ES-I3 (cell line): ENCODE measurements at regions not wholly inside any gene's neighbourhood (a gene's known extent, or its start where the extent isn't known, plus 50 kb on each side); places are given as distances from the start of the nearest gene placed in this dataset.

ENCODE experiments used
- H3K36me3 ChIP-seq: 2 replicates; pipeline ENCODE4 v1.6.1; 2013; ENCODE audit warnings: mild to moderate bottlenecking, low read length, control low read depth, moderate library complexity; ENCODE audit not compliant: insufficient read depth
- H3K4me1 ChIP-seq: 2 replicates; pipeline ENCODE4 v1.6.1; 2013; ENCODE audit warnings: mild to moderate bottlenecking, control low read depth, low read length; ENCODE audit not compliant: insufficient read depth
- H3K9ac ChIP-seq: 2 replicates; pipeline ENCODE4 v1.6.1; 2013; ENCODE audit warnings: low read depth, mild to moderate bottlenecking, low read length, moderate library complexity
- H3K9me3 ChIP-seq: 2 replicates; pipeline ENCODE4 v1.6.1; 2013; ENCODE audit warnings: mild to moderate bottlenecking, low read length, moderate library complexity; ENCODE audit not compliant: control insufficient read depth, insufficient read depth

GRCh38 chr13:34152996-34153395, 335.0 kb downstream of the RFC3 start:
- H3K36me3 ChIP-seq, result no peaks in the 10 kb centered on the region
- H3K9me3 ChIP-seq, result no peaks in the 10 kb centered on the region
- peaks cover 17% of the 10 kb centered on the region for H3K4me1 ChIP-seq
- H3K9ac ChIP-seq, result no peak overlapping the region

DNA sequence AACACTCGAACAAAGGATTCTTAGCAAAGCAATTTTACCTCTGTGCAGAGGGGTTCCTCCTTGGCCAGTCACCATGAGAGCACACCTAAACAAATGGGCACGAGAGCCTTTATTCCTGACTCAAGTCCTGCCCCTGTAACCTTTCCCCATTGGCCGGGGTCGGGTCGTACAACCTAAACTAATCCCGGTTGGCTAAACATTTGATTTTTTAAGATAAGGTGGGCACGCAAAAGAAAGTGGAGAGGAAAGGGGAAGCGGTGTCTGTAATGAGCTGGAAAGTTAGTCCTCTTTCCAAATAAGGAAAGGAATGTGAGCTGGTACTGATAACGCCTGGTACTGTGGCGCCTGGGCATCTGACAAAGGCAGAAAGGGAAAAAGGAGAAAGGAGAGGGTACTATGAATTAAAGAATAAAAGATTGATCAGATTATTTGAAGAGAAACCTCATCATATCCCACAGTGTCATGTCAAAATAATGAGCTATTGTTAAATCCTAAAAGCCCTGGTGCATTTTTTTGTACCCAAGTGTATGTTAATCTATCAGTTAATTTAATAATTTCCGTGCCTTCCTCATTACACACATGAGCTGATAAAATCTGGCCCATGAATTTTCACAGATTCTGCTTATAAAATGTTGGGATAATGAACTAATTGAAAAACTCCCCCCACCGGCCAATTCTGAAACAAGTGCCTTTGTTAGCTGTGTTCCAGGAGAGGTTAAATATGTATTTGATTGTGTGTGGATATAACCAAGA, 335.7 kb downstream of the RFC3 start:
- Histone ChIP-seq H3K36me3 (no peaks in the 10 kb centered on the region), H3K9ac (no peak overlapping the region), H3K9me3 (no peaks in the 10 kb centered on the region), H3K4me1 (peaks cover 17% of the 10 kb centered on the region)

GRCh38 chr13:34155931-34156607, 338.1 kb downstream of the RFC3 start:
- H3K9me3 ChIP-seq, result no peaks in the 10 kb centered on the region
- H3K9ac ChIP-seq, result no peak overlapping the region
- H3K36me3 ChIP-seq, result no peaks in the 10 kb centered on the region
- H3K4me1 ChIP-seq, result peaks cover 17% of the 10 kb centered on the region

GRCh38 chr13:34156841-34157365, 339.0 kb downstream of the RFC3 start:
- Histone ChIP-seq H3K36me3 (no peaks in the 10 kb centered on the region), H3K9ac (peak overlapping the region; percentile 24; the same call in 1 of the 2 replicates), H3K4me1 (peaks cover 17% of the 10 kb centered on the region), H3K9me3 (no peaks in the 10 kb centered on the region)

GRCh38 chr13:34159946-34160345, 342.0 kb downstream of the RFC3 start:
- Histone ChIP-seq H3K9ac (no peak overlapping the region), H3K9me3 (no peaks in the 10 kb centered on the region), H3K36me3 (no peaks in the 10 kb centered on the region), H3K4me1 (peaks cover 34% of the 10 kb centered on the region)

GRCh38 chr13:34161931-34162543, 344.1 kb downstream of the RFC3 start:
- Histone ChIP-seq H3K36me3 (no peaks in the 10 kb centered on the region), H3K9ac (no peak overlapping the region), H3K4me1 (peaks cover 22% of the 10 kb centered on the region), H3K9me3 (no peaks in the 10 kb centered on the region)

GRCh38 chr13:34162544-34162933, 344.6 kb downstream of the RFC3 start:
- peaks cover 18% of the 10 kb centered on the region for H3K4me1 ChIP-seq
- H3K9ac ChIP-seq, result no peak overlapping the region
- no peaks in the 10 kb centered on the region for H3K36me3 ChIP-seq
- H3K9me3 ChIP-seq, result no peaks in the 10 kb centered on the region

DNA sequence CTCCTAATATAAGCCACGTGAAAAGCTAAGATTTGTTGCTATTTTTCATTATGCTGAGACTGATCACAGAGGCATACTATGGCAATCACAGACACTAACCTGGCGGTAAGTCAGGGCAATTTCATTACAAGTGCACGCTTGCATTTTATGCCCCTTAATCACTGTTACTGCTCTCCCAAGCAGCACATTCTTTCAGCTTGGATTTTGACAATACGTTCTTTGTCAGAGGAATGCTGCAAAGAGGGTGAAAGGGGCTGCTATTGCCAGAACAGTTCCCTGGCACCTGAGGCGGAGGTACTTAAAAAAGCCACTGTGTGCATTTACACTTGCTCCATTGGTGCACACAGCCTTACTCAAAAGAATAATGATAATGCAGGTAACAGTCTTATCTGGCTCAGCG, 346.6 kb downstream of the RFC3 start:
- Histone ChIP-seq H3K9me3 (no peaks in the 10 kb centered on the region), H3K9ac (no peak overlapping the region), H3K4me1 (peaks cover 17% of the 10 kb centered on the region)

GRCh38 chr13:34165158-34165557, 347.2 kb downstream of the RFC3 start:
- Histone ChIP-seq H3K9ac (no peak overlapping the region), H3K9me3 (no peaks in the 10 kb centered on the region), H3K4me1 (peaks cover 17% of the 10 kb centered on the region), H3K36me3 (no peaks in the 10 kb centered on the region)

More for the DNA sequence above, 346.6 kb downstream of the RFC3 start:
- no peaks in the 10 kb centered on the region for H3K36me3 ChIP-seq

DNA sequence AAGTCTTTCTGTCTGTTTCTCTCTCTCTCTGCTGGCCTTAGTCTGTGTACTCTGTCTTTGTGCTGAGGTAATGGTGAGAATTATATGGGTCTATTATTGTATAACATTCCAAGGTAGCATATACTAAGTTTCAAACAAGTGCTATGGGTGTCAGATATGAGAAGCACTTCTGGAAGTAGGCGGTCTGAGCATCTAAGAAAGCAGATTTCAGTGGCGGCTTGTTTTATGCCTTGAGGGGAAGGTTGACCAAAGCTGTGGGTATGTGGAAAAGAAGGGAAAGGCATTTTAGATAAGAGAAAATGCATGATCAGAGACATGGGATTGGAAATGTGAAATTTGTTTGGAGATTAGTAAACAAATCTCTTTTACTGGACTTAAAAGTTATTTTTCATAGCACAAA, 348.5 kb downstream of the RFC3 start:
- no peaks in the 10 kb centered on the region for H3K9me3 ChIP-seq
- no peak overlapping the region for H3K9ac ChIP-seq
- no peaks in the 10 kb centered on the region for H3K36me3 ChIP-seq
- H3K4me1 ChIP-seq, result peaks cover 17% of the 10 kb centered on the region

GRCh38 chr13:34167347-34167746, 349.4 kb downstream of the RFC3 start:
- Histone ChIP-seq H3K9ac (no peak overlapping the region), H3K36me3 (no peaks in the 10 kb centered on the region), H3K4me1 (peaks cover 12% of the 10 kb centered on the region), H3K9me3 (no peaks in the 10 kb centered on the region)

- H3K4me1 ChIP-seq, result no peaks in the 10 kb centered on the region
- H3K36me3 ChIP-seq, result no peaks in the 10 kb centered on the region
- no peaks in the 10 kb centered on the region for H3K9me3 ChIP-seq
- H3K9ac ChIP-seq, result no peak overlapping the region
Measured at GRCh38 chr13:34172048-34172447, 354.1 kb downstream of the RFC3 start.

- H3K36me3 ChIP-seq, result no peaks in the 10 kb centered on the region
- no peak overlapping the region for H3K9ac ChIP-seq
- no peaks in the 10 kb centered on the region for H3K4me1 ChIP-seq
- H3K9me3 ChIP-seq, result no peaks in the 10 kb centered on the region
Measured at GRCh38 chr13:34174671-34175145, 356.8 kb downstream of the RFC3 start.

DNA sequence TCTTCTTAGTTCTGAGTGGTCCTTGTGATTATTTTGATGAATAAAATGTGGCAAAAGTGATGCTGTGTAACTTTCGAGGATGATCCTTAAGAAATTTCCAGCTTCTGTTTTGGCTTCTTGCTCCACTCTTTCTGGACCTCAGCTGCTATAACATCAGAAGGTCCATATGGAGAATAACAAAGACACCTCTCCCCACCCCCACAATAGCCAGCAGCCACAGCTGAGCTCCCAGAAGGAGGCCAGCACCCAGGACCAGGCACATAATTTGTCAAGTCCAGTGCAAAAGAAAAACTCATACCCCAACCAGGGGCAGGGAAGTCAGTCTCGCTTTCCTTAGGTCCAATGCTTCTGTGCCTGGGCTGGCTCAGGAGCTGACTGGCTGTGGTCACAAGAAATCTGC, 357.6 kb downstream of the RFC3 start:
- Histone ChIP-seq H3K36me3 (no peaks in the 10 kb centered on the region), H3K9ac (no peak overlapping the region), H3K9me3 (no peaks in the 10 kb centered on the region), H3K4me1 (no peaks in the 10 kb centered on the region)
